ENCODE measurements at regions not wholly inside any gene's neighbourhood (a gene's known extent, or its start where the extent isn't known, plus 50 kb on each side); places are given as distances from the start of the nearest gene placed in this dataset.

GRCh38 chr1:213415691-213416380 is 364.8 kb downstream of the RPS6KC1 start:
- H3K27ac ChIP-seq, result no peak overlapping the region
- no peaks in the 10 kb centered on the region for H3K36me3 ChIP-seq
- no peaks in the 10 kb centered on the region for H3K9me3 ChIP-seq
- ATAC-seq (no peak), DNase-seq (no peak)
- no peaks in the 10 kb centered on the region for H3K27me3 ChIP-seq
- no peaks in the 10 kb centered on the region for H3K4me1 ChIP-seq
- no peak overlapping the region for H3K4me3 ChIP-seq
- no peak for TF ChIP-seq CTCF (IDR thresholded peaks at IDR 0.05)
- intact Hi-C loops (cut with DNase I), result no loop called here

GRCh38 chr1:213416461-213417224 is 365.6 kb downstream of the RPS6KC1 start:
- Histone ChIP-seq H3K36me3 (no peaks in the 10 kb centered on the region), H3K4me3 (no peak overlapping the region), H3K9me3 (no peaks in the 10 kb centered on the region), H3K27ac (no peak overlapping the region), H3K27me3 (peaks cover 0 to 3% of the 10 kb centered on the region in 2 donors), H3K4me1 (no peaks in the 10 kb centered on the region)
- intact Hi-C loops (cut with DNase I), result no loop called here
- ATAC-seq, result no peak
- no peak for DNase-seq
- no peak for TF ChIP-seq CTCF (IDR thresholded peaks at IDR 0.05)

GRCh38 chr1:213417225-213417820 is 366.3 kb downstream of the RPS6KC1 start:
- Histone ChIP-seq H3K27me3 (peaks cover 0 to 3% of the 10 kb centered on the region in 2 donors), H3K27ac (no peak overlapping the region), H3K4me1 (no peaks in the 10 kb centered on the region), H3K4me3 (no peak overlapping the region), H3K9me3 (no peaks in the 10 kb centered on the region), H3K36me3 (no peaks in the 10 kb centered on the region)
- TF ChIP-seq CTCF (IDR thresholded peaks at IDR 0.05), result no peak
- no peak for ATAC-seq
- DNase-seq, result no peak
- intact Hi-C loops (cut with DNase I), result no loop called here

- H3K27me3 ChIP-seq, result peaks cover 0 to 3% of the 10 kb centered on the region in 2 donors
- DNase-seq, result no peak
- H3K9me3 ChIP-seq, result no peaks in the 10 kb centered on the region
- no peak for ATAC-seq
- no peaks in the 10 kb centered on the region for H3K36me3 ChIP-seq
- no peak overlapping the region for H3K4me3 ChIP-seq
- intact Hi-C loops (cut with DNase I), result no loop called here
- TF ChIP-seq CTCF (IDR thresholded peaks at IDR 0.05), result no peak
- no peak overlapping the region for H3K27ac ChIP-seq
- H3K4me1 ChIP-seq, result no peaks in the 10 kb centered on the region
These were observed 366.8 kb downstream of the RPS6KC1 start for GRCh38 chr1:213417846-213418245.

Data from left lung (tissue), 4 donors.